ENCODE measurements at regions not wholly inside any gene's neighbourhood (a gene's known extent, or its start where the extent isn't known, plus 50 kb on each side); places are given as distances from the start of the nearest gene placed in this dataset.
"Not testable (repeated sequence)": the region's sequence is repeated elsewhere in the genome, so short reads cannot be mapped to it uniquely, and the experiment has no call there.

DNA sequence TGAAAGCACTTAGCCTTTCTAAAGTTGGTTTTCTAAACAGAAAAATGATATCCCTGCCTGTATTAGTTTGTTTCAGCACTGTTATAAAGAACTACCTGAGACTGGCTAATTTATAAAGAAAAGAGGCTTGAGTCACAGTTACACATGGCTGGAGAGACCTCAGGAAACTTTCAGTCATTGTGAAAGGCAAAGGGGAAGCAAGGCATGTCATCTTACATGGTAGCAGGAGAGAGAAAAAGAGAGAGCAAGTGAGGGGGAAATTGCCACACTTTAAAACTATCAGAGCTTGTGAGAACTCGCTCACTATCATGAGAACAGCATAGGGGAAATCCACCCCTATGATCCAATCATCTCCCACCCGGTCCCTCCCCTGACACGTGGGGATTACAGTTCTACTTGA lies 64.9 kb downstream of the FAM170A start:
- no peak for DNase-seq

DNA sequence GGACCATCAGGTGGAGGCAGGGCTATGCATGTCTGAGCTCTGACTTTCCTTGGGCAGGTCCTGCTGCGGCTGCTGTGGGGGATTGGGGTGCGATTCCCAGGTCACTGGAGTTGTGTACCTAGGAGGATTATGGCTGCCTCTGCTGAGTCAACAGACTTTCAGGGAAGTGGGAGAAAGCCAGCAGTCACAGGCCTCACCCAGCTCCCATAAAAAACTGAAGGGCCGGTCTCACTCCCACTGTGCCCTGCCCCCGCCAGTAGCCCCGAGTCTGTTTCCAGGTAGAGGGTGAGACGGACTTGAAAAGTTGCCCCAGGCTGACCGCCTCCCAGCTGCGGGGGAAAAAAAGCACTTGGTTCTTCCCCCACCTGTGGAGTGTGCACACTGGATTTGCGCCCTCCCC lies 76.7 kb downstream of the FAM170A start:
- DNase-seq, result no peak

DNA sequence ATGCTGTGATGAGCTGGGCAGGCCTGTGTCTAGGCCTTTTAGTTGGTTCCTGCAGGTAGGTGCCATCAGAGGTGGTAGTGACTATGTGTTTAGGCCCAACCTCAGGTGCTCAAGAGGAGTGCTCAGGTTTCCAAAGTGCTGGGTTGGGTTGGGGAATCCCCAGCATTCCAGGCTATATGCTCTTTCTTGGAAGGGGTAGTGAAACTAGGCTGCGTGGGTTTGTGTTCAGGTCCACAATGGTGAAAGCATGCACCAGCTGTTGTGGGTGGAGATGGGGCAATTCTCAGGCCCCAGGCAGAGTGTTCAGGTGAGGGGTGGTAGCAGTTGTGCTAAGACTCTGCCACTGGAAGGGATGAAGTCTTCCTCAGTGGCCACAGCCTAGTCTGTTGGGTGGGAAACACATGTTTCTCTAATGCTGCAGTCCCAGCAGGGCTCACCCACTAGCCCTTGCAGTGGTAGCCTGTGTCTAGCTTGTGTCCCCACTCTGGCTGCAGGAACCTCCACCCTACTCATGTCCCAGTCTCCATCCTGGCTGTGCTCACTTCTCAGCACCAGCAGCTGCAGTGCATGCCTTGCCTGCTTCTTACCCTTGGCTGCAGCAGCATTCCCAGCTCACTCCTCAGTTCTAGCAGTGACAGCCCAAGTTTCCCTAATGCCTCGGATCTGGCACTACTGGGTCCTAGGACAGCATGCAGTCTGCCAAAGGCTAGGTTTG lies 78.9 kb downstream of the FAM170A start:
- DNase-seq, result no peak

DNA sequence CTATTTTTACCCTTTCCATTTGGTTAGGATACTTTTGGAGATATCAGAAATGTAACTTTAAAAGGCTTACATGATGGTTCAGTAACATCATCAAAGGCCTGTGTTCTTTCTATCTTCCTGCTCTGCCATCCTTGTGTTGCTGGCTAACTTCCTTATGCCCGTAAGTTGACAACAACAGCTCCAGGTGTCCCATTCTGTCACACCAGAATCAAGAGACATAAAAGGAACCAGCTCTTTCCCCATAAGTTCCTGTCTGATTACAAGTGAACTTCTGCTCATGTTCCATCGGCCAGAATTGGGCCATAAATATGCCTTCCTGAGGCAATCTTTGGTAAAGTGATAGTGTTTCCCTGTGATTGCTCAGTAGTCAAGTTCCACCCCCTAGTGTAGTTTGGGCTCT lies 92.4 kb downstream of the FAM170A start:
- no peak for DNase-seq

DNA sequence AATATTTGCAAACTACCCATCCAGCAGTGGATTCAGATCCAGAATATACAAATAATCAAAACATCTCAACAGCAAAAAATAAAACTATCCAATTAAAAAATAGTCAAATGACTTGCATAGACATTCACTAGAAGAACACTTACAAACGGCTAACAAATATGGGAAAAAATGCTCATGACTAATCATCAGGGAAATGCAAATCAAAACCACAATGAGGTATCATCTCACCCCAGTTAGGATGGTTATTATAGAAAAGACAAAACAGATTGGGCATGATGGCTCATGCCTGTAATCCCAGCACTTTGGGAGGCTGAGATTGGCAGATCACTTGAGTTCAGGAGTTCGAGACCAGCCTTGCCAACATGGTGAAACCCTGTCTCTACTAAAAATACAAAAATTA lies 95.9 kb downstream of the FAM170A start:
- DNase-seq, result not testable (repeated sequence)

DNA sequence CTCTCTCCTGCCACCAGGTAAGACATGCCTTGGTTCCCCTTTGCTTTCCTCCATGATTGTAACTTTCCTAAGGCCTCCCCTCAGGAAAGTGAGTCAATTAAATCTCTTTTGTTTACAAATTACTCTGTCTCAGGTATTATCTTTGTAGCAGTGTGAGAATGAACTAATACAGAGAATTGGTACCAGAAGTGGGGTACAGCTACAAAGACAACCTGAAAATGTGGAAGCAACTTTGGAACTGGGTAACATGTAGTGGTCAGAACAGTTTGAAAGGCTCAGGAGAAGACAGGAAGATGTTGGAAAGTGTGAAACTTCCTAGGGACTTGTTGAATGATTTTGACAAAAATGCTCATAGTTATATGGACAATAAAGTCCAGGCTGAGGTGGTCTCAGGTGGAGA lies 97.2 kb downstream of the FAM170A start:
- DNase-seq, result no peak

DNA sequence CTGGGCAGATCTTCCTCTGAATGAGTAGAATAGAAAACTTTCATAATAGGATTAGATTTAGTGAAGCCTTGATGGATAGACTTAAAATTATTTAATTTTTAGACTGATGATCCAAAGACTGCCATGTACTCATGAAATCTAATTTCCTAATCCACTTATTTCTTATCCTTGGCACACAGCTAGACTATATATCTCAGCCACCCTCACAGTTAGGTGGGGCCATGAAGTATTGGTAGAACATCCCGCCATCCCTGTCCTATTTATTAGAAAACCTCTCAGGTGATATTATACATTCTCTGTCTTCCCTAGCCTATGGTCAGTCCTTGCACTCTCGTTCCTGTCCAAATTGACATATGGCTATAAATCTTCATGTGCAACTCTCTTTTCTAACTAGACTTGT lies 110.9 kb downstream of the FAM170A start:
- DNase-seq, result no peak

DNA sequence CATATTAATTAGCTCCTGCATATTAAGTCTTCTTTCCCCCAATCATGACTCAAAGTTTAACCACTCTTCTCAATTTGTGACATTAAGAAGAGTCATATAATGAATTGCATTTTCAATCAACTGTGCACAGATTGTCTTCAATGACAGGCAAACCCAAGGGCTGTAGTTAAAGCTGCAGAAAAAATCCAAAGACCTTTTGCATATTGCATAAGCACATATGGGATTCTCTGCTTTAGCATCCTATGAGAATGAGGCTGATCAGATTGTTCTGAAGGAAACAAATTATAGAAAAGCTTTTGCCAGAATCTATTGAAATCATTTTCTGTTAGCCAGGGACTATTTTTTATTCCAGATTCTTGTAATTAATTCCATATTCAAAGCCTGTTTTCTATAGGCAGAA lies 112.3 kb downstream of the FAM170A start:
- DNase-seq, result no peak

DNA sequence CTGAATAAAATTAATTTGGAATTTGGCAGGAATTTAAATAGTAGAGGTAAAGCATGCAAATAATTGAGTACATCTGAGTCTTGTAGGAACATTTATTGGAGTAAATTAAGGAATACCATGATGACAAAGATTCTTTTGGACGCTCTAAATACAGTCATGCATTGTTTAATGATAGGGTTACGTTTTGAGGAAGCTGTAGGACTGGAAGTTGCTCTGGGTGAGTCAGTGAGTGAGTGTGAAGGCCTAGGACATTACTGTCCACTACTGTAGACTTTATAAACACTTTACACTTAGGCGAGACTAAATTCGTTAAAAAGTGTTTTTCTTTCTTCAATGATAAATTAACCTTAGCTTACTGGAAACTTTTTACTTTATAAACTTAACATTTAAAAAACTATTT lies 113.0 kb downstream of the FAM170A start:
- DNase-seq, result no peak

DNA sequence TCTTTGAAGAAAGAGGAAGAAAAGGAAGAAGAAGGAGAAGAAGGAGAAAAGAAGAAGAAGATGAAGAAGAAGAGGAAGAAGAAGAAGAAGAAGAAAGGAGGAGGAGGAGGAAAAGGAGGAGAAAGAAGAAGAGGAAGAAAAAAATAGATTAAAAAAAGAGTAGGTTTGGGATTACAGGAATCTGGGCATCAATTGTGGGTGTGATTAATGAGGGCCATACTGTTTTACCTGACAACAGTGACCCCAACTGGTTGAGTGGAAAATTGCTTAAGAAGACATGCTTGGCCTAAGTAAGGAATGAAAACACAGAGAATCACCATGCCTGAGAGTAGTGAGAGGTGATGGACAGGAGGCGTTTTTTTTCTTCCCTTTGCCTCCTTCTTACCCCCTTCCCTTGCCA lies 114.6 kb downstream of the FAM170A start:
- peak; percentile 71 for DNase-seq

DNA sequence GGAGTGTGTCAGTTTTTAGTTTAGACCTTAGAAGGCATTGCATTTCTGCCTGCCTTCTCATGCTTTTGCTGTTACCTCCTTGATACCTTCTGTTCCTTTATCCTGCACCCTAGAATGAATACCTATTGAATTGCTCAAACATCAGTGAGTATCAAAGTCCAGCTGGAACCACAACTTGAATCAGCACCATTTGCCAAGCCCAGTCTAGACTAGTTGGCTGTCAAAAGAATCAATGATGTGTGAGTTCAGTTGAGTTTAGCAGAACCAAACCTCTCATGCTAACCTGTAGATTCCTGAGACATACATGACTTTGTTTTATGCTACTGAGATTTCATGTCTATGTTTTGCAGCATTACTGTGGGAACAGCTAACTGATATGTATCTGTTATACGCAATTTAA lies 116.6 kb downstream of the FAM170A start:
- DNase-seq, result no peak

DNA sequence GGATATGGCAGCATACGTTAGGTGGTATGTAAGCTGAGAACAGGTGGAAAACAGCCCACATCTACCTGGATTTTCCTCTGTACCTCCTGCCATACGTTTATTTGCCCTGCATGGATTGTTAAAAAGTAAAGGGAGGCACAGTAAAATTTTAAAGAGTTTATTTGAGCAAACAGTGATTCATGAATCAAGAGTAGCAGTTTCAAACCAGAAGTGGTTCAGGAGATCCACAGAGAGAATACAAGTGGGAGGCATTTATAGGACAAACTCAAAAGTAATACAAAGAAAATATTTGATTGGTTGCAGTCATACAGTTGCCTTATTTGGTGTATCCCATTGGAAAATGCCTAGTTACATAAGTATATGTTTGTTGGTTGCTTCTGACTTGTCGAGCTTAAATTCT lies 117.6 kb downstream of the FAM170A start:
- DNase-seq, result no peak

DNA sequence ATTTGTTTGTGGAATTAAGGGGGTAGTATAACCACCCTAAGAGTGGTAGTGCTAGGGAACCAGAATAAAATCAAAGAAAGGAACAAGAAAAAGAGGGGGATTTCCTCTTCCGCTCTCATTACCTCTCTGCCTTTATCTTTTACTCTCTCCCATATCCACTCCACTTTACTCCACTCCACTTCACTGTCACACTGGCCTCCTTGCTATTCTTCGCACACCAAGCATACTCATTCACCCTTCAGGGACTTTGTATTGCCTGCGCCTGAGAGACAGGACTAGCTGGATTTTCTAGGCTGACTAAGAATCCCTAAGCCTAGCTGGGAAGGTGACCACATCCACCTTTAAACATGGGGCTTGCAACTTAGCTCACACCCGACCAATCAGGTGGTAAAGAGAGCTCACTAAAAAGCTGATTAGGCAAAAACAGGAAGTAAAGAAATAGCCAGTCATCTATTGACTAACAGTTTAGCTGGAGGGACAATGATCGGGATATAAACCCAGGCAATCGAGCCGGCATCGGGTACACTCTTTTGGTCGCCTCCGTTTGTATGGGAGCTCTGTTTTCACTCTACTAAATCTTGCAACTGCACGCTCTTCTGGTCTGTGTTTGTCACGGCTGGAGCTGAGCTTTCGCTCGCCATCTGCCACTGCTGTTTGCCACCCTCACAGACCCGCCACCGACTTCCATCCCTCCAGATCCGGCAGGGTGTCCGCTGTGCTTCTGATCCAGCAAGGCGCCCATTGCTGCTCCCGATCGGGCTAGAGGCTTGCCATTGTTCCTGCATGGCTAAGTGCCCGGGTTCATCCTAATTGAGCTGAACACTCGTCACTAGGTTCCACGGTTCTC lies 121.8 kb downstream of the FAM170A start:
- no peak for DNase-seq

DNA sequence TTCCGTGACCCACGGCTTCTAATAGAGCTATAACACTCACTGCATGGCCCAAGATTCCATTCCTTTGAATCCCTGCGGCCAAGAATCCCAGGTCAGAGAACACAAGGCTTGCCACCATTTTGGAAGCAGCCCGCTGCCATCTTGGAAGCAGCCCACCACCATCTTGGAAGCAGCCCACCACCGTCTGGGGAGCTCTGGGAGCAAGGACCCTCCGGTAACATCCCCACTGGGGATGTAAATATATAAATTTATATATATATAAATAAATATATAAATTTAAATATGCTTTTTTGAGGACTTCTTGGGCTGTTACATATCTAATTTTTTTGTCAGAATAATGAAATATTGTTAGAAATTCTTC lies 122.4 kb downstream of the FAM170A start:
- DNase-seq, result no peak

DNA sequence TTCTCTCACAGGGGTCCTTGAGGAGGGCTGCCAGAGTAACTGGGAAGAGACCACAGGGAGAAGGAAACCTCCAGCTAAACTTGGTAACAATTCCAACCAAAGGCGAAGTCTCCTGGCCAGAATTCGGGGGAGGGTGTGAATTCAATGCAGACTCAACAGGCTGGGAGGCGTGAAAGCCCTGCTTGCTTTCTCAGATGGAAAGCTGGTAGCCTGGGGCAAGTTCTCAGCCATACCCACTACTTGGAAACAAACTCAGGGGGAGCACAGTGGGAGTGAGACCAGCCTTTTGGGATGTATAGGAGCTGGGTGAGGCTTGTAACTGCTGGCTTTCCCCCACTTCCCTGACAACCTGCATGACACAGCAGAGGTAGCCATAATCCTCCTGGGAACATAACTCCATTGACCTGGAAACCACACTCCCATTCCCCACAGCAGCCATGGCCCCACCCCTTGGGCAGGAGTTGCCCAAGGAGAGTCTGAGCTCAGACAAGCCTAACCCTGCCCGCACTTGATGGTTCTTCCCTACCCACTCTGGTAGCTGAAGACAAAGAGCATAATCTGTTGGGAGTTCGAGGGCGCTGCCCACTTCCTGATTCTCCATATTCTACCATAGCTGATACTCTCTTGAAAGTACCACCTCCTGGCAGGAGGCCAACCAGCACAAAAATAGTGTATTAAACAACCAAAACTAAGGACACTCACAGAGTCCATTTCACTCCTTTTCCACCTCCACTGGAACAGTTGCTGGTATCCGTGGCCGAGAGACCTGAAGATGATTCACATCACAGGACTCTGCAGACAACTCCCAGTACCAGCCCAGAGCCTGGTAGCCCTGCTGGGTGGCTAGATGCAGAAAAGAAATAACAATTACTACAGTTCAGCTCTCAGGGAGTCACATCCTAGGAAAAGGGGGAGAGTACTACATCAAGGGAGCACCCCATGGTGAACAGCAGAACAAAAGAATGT lies 123.8 kb downstream of the FAM170A start:
- DNase-seq, result no peak

DNA sequence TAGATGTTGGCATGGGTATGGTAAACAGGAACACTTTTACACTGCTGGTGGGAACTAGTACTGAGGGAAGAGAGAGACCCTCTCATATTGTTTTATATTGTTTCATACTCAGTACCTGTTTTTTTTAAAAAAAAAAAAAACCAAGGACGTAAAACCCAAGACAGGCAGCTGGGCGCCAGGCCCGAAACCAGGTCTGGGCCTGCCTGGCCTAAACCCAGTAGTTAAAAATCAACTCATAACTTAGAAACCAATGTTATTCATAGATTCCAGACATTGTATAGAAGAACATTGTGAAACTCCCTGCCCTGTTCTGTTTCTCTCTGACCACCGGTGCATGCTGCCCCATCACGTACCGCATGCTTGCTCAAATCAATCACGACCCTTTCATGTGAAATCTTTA lies 125.5 kb downstream of the FAM170A start:
- not testable (repeated sequence) for DNase-seq

DNA sequence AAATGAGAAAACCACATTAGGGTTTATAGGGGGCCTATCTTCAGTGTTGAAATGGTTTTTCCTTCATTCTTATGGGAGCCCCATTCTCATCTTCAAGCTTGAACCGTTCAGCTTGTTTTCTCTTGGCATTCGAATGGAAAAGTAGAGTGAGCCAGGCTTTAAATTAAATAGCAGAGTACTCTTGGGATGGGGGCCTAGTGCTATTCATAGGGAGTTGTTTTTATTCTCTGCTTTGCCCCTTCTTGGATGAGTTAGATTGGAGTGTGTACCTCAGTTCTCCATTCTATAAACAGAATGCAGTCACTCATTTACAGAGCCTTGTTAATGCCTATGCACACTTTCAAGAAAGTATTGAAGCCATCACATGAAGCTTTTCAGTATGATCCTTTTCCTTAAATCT lies 127.9 kb downstream of the FAM170A start:
- DNase-seq, result no peak

DNA sequence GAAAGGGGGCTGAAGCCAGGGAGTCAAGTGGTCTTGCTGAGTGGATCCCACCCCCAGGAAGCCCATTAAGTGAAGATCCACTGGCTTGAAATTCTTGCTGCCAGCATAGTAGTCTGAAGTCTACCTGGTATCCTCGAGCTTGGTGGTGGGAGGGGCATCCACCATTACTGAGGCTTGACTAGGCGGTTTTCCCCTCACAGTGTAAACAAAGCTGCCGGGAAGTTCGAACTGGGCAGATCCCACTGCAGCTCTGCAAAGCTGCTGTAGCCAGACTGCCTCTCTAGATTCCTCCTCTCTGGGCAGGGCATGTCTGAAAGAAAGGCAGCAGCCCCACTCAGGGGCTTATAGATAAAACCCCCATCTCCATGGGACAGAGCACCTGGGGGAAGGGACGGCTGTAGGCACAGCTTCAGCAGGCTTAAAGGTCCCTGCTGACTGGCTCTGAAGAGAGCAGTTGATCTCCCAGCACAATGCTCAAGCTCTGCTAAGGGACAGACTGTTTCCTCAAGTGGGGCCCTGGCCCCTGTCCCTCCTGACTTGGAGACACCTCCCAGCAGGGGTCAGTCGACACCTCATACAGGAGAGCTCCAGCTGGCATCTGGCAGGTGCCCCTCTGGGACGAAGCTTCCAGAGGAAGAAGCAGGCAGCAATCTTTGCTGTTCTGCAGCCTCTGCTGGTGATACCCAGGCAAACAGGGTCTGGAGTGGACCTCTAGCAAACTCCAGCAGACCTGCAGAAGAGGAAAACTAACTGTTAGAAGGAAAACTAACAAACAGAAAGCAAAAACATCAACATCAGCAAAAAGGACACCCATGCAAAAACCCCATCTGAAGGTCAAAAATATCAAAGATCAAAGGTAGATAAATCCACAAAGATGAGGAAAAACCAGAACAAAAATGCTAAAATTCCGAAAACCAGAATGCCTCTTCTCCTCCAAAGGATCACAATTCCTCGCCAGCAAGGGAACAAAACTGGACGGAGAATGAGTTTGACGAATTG lies 140.6 kb downstream of the FAM170A start:
- not testable (repeated sequence) for DNase-seq

DNA sequence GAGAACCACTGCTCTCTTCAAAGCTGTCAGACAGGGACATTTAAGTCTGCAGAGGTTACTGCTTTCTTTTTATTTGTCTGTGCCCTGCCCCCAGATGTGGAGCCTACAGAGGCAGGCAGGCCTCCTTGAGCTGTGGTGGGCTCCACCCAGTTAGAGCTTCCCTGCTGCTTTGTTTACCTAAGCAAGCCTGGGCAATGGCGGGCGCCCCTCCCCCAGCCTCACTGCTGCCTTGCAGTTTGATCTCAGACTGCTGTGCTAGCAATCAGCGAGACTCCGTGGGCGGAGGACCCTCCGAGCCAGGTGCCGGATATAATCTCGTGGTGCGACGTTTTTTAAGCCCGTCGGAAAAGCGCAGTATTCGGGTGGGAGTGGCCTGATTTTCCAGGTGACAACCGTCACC lies 150.8 kb downstream of the FAM170A start:
- DNase-seq, result not testable (repeated sequence)

DNA sequence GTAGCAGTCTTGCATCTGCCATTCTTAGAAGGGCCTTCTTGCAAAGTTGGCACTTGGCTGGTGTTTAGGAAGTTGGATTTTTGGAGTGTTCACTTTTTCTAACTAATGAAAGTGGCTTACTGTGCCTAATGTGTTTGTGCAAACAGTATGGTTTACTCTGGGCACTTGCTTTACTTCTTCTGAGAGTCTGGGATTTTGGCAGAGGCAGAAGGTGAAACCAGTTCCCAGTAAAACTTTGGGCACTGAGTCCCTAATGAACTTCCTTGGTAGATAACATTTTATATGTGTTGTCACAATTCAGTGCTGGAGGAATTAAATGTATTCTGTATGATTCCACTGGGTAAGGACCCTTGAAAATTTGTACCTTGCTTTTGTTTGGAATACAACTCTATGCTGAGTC lies 155.7 kb downstream of the FAM170A start:
- no peak for DNase-seq

DNA sequence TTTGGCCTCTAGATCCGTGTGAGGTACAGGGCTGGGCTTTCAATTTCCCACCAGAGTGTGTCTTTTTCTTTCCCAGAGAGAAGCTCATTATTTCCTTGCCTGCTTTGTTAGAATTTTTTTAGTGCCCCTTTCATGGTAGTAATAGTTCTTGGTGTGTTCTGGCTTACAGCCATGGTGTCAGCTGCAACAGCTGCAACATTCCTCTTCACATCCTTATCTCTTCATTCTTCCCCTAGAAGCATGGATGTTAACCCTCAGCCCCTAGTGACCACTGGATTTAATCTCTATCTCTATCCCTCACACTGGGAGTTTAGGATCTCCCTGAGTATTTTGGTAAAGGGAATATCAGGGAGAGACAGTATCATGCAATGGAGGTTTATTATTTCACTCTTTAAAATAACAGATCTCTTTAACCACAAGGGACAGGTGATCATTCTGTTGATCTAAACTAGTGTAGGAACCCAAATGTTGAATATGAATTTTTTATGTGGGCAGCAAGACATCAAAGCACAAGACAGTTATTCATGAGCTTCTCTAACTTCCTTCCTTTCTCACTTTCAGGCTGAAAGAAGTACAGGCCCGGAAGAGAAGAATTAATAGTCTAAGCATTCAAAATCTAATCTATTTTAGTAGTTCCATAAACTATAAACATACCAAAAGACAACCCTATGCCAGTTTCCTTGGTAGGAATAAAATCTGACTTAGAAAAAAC lies 160.2 kb downstream of the FAM170A start:
- no peak for DNase-seq

Data from hematopoietic multipotent progenitor cell treated with erythropoietin and hydrocortisone succinate and interleukin-3 and kit ligand, for 4 days (in vitro differentiated cells).